HG03175 (cell line): ENCODE measurements at regions not wholly inside any gene's neighbourhood (a gene's known extent, or its start where the extent isn't known, plus 50 kb on each side); places are given as distances from the start of the nearest gene placed in this dataset.

Experiments
- ATAC-seq: cut with Tn5 transposase; IDR thresholded peaks from one replicate; pipeline ENCODE4 v1.9.1; 2021; ENCODE audit warnings: mild to moderate bottlenecking, moderate library complexity; ENCODE audit not compliant: unreplicated experiment

DNA sequence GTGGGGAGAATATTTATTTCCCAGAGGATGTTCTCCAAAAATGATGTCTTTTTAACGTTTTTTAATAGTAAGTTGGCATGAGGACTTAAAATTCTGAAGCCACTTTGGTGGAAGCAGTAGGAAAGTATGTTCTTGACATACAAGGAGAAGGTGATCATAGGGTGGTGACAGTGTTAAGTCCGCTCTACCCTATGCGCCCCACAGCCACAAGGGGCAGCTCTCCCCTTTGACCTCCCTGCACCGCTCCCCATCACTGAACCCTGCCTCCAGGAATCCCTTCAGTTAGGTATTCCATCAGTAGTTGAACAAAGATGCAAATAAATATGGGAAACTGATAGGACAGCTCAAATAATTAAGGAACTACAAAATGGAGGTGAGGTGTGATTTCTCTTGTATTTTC, 111.4 kb downstream of the PLEKHG1 start:
- ATAC-seq = no peak

DNA sequence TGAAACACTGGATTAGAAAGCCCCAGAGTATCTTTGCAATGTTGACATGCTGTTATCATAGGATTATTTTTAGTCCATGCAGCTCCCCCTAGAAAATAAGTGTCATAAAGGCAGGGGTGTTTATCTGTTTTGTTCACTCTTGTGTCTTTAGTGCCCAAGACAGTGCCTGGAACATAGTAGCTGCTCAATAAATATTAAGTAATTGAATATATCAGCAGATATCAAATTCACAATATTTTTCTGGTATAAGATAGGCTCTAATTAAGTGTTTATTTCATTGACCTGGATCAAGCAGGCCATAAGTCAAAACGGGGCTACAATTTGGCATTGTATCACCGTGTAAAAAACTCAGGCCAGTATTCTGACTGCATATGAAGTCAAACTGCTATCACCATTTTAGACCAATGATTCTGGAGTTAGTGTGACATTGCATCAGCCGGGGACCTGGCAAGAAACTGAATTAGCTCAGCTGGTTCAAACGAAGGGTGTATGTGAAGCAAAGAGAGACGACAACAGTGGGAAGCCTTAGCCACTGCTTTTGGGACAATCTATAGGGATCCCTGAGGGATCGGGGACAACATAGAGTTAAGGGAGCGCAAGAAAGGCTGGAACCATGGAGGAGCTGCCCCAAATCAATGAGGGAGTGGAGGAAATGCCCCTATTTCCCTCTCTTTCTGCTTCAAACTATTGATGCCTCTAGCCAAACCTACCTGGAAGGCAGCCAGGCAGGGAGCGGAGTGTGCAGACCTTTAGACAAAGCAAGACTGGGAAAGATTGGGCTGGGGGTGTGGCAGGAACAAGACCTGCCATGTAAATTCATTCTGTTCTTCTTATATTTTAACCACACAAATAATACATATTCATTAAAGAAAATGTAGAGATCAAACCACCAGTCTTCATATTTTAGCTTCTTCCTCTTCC, 112.2 kb downstream of the PLEKHG1 start:
- no peak for ATAC-seq

GRCh38 chr6:150712505-150713252, 113.0 kb downstream of the PLEKHG1 start:
- no peak for ATAC-seq

- no peak for ATAC-seq
Measured at GRCh38 chr6:150713487-150713886, 113.8 kb downstream of the PLEKHG1 start.

DNA sequence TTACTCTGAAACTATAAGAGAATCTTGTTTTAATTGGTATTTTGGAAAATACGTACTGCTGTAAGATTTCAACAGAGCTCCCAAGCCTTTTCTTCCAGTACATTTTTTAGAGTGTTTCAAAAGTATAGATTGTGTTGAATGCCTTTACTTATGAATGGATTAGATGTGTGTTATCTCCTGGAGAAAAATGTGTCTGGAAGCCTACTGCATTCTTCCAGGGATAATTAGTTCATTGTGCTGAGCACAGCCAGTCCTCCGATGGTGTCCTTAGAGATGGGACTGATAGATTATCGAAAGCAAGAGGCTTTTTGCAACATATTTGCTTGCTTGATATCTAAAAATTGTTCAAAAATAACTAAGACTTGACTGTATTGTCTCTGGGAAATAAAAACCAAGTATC, 114.2 kb downstream of the PLEKHG1 start:
- ATAC-seq = no peak

- ATAC-seq = no peak
Measured at GRCh38 chr6:150715133-150715532, 115.4 kb downstream of the PLEKHG1 start.

DNA sequence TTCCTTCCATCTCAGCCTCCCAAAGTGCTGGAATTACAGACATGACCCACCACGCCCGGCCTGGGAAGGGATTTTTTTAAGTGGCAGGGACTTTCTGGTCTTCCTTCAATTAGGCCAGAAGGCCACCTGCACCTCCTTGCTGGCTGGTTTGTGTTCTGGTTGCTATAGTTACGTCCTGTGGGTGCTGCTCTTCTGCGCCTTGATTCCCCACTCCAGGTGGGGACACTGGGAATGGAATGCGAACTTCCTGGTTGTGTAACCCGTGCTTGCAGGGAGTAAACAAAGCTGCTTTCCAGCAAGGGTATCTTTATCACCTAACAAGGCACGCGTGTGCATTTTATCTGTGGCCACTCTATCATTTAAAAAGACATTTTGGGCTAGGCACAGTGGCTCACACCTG, 117.7 kb downstream of the PLEKHG1 start:
- no peak for ATAC-seq

DNA sequence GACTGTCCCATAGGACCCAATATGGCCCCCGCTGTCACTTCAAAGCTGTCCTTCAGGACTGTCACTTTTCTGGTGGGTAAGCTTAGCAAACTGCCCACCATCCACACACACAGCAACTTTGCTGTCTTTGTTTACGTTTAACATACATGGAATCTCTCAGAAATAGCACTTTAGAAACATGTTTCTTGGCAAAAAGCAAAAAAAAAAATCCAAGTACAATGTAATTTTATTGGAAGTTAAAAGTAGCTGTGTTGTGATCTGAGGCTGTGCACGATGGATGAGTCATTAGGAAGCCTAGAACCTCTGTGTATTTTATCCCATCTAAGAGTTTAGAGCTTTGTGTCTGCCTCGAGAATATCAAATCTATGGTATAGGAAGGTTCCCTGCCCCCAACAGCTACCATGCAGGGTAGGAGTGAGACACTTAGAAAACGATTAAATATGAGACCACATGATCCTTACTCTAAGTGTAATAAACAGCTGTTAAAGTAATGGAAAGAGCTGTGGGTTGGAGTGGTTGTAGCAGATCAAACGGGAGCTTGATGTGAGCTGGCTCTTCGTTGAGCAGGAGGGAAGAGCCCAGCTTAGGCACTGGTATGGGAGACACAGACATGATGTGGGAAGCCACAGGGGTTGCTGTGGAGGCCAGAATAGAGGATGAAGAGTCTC, 119.5 kb downstream of the PLEKHG1 start:
- no peak for ATAC-seq

DNA sequence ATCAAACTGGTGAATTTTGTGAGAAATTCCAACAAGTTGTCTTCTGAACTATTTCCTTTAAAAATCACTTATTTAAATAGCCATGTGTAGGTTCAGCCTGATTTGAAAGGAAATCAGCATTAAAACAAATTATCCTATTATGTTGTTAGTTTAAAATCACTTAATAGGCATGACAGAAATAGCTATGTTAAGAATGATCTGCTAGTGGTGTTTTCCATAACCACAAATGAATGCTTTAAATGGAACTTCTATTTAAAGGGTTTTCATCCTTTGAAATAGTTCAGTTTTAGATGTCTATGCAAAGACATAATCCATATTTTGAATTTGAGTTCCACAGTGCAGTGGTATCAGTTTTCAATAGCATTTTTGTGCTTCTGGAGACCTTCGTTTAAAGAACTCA, 120.1 kb downstream of the PLEKHG1 start:
- no peak for ATAC-seq

DNA sequence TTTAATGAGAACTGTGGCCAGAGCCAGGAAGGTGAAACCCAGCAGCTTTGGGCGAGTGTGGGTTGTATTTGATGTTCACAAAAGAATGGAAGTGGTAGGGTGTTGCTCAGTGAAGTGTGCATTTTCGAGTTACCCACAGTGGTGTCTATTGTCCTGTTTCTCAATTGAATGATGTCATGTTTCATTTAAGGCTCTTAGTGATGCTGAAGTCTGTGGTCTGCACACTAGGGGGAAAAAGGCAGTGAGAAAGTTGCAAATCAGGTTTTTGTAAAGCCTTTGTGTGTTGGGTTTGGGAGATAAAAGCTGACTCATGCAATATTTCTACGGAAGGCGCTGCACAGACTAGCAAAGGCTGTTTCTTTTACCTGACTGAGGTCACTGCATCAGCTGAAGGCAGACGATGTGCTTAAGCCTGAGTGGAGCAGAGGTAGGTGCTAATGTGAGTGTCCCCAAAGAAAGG, 121.1 kb downstream of the PLEKHG1 start:
- peak; percentile 99 for ATAC-seq

GRCh38 chr6:150721418-150722266, 122.0 kb downstream of the PLEKHG1 start:
- ATAC-seq = no peak

DNA sequence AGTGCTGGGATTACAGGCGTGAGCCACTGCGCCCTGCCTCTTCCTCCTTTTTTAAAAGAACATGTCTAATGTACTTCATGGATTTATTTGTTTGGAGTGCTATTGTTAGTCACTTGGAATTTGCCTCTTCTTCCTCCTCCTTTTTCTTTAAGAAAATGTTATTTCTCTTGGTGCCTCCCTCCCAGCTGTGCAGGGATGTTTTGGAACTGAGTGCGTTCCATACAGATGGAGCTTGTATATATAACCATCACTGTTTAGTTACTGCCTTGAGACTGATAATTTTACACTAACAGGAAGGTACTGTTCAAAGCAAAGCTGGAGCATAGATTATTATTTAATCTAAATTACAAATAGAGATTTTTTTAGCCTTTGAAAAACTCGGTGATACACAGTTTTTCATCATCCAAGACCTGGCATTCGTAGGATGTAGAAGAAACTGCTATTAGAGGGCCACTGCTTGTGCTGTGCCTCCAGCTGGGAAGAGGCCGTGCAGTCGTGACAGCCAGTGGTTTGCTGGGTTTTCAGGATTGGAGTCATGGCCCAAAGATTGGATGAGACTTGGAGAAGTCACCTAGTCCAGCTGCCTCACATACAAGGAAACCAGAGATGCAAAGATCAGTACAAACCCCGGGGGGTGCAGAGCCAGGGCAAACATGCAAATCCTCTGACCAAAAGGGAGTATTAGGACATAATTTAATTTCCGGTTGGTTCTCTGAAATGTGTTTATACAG, 123.1 kb downstream of the PLEKHG1 start:
- no peak for ATAC-seq

GRCh38 chr6:150723345-150723658, 123.6 kb downstream of the PLEKHG1 start:
- no peak for ATAC-seq

DNA sequence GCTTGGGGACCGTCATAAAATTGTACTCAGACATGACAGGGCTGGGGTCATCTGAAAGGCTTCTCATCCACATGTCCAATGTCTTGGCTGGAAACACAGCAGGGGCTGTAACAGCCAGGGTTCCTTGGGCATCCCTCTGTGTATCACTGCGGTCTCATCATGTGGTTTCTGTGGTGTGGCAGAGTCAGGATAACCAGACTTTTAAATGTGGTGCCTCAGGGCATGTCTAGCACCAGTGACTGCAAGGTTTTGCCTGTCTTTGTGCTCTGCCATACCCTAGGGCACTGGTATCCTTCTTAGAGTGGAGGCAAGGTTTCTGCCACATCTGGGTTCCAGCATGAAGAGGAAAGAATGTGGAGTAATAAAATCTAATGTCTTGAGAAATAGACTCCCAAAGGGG, 124.2 kb downstream of the PLEKHG1 start:
- ATAC-seq = no peak

GRCh38 chr6:150725795-150726194, 126.1 kb downstream of the PLEKHG1 start:
- no peak for ATAC-seq

- no peak for ATAC-seq
Measured at GRCh38 chr6:150729188-150729748, 129.6 kb downstream of the PLEKHG1 start.

- ATAC-seq = no peak
Measured at GRCh38 chr6:150730801-150731457, 131.2 kb downstream of the PLEKHG1 start.

DNA sequence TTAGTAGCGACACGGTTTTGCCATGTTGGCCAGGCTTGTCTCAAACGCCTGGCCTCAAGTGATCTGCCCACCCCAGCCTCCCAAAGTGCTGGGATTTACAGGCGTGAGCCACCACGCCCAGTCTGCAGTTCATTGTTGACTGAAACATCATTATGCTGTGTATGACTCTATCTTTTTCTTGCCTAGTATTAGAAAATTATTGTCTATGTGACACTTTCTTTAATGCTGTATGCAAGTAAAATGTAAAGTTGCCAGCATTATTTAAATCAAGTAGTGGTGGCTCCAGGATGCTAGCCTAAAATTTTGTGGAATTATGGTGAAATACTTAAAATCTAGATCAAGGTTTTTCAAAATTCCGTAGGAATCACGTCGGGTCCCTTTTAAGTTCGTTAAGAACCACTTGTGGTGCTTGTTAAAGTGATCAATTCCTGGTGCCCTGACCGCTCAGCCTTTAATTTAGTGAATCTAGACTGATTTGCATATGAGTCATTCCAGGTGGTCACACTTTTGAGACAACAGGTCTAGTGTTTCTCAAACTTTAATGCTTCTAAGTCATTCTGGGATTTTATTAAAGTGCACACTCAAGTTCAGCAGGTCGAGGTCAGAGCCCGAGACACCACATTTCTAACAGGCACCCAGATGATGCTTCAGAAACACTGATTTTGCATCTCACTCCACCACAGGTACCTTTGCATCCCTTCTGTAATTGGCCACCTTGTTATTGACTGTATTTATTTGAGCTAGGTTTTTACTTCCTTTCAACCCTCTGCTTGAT, 132.6 kb upstream of the MTHFD1L start:
- ATAC-seq = no peak
